CD4-positive, alpha-beta T cell treated with Interferon alpha-2 for 1 hour (primary cell): ENCODE measurements at regions not wholly inside any gene's neighbourhood (a gene's known extent, or its start where the extent isn't known, plus 50 kb on each side); places are given as distances from the start of the nearest gene placed in this dataset.

Source experiments
- DNase-seq, 2 donors: peaks; one replicate each; pipeline ENCODE4 v3.0.0-alpha.2; 2020 to 2022

DNA sequence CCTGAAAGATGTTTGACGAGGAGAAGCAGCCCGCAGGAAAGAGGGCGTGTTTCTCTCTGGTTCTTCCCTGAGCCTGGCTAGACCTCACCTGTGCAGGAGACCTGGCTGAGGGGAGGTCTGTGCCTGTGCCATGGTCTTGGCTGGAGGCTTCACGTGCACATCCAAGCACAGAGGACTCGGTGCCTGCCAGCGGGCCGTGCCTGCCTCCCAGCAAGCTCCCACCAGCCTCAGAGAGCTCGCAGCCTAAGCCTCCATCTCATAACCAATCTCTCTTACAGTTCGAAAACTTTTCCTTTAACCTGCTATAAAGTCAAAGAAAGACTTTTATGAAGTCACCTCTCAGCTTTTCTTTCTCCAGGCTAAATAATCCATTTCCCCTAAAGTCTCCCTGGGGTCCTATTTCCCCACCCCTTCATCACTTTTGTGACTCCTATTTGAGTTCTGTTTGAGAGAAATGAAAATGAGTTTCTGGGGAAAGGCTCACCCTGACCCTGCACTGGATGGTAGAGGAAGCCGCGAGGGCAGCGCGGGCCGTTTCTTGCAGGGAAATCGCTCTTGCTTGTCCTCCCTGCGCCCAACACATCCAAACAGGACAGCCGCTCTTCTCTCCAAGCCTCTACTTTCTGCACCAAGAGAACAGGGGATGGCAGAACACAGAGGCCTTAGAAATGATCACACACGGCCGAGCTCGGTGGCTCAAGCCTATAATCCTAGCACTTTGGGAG lies 521.0 kb downstream of the SOX11 start:
- DNase-seq = no peak

DNA sequence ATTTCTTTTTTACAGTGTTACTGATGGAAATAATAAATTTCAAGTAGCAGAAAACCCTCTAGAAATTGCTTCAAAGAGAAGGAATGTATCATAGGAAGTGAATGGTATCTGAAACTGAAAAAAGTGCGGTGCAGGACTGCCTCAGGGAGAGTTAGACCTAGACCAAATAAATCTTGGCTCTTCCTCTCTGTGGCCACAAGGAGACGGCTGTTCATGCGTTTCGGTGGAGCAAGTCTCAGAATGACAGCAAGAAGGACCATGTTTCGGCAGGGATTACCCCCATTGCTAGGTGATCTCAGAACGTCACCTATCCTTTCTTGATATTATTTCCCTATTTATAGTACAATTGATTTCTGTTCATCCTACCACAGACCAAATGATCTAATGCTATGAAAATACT lies 522.3 kb downstream of the SOX11 start:
- no peak for DNase-seq

DNA sequence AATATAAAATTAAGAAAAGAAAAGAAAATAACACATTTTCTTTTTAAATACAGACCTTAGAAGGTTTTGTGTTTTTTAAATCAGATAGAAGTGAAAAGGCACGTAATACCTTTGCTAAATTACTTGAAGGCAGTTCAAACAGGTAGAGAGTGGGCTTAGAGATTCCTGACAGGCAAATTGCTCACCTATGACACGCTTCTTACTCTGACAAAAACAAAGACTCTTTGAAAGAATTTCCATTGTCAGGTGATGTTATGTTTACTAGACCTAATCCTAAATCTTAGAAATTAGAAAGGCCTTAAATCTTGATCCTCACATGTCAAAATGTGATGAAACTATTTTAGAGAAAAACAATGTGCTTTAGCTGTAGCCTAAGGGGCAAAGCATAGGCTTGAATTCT lies 522.9 kb downstream of the SOX11 start:
- DNase-seq = no peak

DNA sequence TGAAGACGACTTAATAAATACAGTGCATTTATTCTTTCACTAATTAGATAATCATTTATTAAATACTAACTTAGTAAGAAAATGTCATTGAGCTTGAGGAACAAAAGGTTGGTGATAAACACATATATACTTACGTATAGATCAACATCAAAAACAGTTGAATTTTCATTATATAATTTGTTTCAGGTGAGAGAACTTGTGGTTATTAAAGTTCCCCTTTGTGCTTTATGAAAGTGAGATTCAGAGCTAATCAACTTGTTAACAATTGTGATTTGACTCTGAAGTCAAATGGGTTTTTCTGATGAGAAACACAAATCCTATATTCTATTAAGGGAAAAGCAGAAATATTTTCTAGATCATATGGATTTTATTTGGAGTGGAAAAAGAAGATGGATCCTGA lies 524.0 kb downstream of the SOX11 start:
- no peak for DNase-seq

DNA sequence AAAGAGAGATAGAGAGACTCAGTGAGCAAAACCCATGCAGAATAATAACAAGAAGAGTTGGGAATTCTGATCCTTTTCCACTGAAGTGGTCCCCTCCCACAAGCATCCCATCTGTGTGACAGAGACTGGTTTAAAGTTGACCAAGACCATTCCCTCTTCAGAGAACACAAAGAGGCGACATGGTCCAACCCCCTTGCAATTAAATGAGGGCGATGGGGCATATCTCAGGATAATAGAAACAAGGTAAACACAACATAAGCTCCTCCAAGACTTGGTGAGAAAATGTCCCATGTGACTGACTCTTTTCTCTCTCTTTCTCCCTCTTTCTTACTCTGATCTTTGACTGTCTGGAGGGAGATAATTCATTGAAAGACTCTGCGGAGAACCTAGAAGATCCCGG lies 526.7 kb downstream of the SOX11 start:
- no peak for DNase-seq

DNA sequence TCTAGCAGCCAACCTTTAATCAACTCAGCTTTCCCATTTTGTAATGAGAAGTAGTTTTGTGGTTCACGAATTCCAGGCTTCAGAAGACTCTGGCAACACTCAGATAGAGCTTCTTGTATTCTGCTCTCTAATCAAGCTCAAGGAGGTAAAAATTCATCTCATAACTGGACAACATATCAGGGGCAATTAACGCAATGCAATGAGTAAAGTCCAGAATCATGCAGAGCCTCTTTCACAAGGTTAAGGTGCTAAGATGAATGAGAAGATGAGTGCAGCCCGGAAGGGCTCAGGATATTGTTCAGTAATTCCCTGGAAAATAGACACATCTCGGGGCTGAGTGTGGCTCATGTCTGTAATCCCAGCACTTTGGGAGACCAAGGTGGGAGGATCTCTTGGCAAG lies 527.7 kb downstream of the SOX11 start:
- no peak for DNase-seq

DNA sequence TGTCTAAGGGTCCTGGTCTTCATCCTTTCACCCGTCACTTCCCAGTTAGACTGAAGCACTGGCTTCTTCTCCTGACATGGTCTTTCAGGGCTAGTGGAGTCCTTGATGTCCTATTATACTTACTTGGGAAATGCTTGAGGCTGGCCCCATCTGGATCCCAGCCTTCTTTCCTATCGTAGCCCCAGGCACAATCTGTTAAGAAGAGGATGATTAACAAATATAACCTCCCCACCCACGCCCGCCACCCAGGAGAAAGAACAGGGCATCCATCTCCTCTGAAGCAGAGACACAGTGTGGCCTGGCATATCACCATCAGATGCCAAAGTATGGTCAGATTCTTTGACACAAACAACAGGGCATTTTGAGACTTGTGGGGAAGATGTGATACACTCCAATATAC lies 530.1 kb downstream of the SOX11 start:
- no peak for DNase-seq

DNA sequence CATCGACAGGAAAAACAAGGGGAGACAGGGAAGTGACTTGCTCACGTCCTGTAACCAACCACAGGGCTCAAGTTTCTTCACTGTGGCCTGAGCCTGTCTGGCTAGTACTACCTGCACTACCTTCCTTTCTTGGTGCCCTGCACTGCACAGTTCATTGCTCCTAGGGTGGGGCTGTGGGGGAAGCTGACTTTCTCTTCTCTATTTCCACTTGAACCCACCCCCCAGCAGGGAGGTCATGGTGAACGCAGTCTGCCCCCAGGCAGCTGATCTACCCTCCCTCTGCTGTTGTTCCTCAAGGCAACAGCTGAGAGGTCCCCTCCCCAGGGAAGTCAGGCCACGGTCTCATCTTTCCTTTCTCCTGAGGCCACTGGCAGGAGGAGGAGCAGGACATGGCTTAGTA lies 532.1 kb downstream of the SOX11 start:
- DNase-seq = peak in 1 of 2 donors; percentile 9

DNA sequence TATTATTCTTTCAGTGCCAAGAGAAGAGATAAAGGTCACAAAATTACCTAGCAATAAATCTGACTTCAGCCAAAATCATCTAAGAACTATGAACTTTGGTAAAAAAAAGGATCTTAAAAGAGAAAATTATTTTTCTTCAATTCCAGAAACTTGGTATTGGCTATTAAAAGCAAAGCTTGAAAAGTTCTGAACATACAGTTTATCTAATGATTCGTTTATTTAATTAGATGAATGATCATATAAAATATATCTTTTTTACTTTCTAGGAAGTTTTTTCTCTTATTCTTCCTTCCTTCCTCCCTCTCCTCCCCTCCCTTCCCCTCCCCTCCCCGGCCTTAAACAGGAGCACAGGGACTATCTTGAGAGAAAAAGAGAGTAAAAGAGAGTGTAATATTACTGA lies 536.1 kb downstream of the SOX11 start:
- DNase-seq = no peak

DNA sequence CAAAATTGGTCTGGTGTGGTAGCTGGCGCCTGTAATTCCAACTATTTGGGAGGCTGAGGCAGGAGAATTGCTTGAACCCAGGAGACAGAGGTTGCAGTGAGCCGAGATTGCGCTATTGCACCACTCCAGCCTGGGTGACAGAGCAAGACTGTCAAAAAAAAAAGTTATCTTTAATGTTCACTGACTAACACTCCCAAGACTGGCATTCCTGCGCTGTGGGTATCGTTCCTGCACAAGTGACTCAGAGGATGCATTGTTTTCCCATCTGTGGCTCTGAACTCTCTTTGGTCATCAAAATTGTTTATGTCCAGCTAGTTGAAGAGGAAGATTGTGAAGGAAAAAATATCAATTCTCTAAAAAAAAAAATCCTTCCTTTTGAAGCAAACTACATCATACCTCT lies 539.0 kb downstream of the SOX11 start:
- no peak for DNase-seq

DNA sequence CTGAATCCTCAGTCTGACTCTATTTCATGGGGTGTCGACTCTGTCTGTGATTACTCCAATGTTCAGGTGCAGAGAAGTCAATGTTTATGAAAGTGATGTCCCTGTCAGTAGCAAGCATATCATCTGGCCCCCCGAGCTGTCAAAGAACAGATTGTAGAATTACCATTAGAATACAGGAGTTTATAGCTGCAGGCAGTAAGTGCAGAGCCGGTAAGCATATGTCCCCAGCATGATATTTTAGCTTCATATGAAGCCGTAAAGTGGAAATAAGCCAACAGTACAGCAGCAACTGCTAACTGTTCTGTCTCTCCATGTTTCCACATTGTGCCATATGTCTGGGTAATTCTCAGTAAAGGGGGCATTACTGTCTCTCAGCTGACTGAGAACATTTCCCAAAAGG lies 541.8 kb downstream of the SOX11 start:
- no peak for DNase-seq

DNA sequence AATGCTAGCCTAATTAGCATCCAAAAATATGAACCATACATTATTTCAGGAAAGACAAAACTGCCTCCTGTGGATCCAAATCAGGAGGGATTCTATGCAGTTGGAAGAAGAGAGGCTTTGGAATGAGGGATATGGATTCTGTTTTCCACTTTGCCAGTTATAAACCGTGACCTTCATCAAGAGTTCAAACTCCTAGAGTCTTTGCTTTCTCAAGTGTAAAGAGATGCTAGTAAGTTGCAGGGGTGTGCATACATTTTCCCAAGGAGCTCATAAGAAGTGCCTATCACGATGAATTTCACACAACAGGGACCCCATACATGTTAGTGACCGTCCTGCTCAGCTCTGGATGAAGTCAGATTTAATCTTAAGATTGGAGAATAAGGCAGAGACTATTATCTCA lies 542.5 kb downstream of the SOX11 start:
- no peak for DNase-seq

DNA sequence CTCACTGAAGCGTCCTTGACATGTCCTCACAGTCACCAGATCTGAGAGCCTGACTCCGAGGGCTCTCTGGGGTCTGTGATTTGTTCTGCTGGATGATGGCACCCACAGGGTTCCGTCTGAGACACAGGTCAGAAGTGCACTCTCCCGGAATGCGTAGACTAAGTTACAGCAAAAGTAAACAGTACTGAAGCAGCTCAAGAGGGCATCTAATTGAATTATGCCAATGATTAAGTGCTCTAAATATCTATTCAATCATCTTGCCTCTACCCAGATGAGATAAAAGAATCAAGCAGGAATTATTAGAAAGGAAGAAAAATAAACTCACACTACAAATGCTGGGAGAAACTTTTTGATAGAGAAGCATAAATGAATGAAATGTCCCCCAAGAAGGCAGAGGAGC lies 544.1 kb downstream of the SOX11 start:
- DNase-seq = no peak

DNA sequence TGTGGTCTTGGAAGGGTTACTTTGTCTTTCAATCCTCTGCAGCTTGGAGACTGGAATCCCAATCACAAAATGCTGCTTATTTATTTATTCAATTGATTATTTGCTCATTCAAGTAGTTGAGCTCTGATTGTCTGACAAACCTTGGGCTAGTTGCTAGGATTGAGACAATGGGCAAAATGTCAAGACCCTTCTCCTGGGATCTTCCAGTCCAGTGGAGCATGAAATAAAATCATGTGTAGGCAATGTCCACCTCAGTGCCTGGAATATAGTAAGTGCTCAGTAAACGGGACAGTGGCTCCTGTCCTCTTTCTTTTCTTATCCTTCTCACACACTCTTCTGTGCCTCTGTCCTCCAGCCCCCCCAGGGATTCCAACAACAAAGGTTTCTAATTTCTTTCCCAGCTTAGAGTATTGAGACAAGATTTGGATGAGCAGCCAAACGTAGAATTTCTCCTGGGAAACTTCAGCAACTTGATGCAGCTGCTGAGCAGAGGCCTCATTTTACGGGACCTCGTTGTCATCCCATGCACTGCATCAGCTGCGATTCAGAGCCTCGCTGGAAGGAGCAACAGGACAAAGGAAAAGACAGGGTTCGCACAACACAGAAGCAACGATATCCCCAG lies 545.0 kb downstream of the SOX11 start:
- DNase-seq = no peak

DNA sequence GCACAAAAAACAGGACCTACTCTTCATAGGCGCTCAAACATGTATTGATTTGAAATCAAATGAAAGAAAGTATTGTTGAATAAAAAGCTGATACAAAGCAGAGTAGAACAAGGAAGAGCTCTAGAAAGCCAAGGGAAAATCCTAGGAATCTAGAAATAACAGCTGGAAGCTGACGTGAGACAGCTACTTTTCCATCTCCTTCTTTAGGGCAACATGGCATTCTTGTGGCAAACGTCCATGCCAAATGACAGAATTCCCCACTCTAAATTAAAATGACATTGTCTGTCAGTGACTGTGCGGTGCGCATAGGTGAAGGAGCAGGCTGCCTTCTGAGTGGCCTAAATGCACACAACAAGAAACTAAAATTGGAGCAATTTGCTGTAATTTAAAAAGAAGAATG lies 557.4 kb downstream of the SOX11 start:
- no peak for DNase-seq

DNA sequence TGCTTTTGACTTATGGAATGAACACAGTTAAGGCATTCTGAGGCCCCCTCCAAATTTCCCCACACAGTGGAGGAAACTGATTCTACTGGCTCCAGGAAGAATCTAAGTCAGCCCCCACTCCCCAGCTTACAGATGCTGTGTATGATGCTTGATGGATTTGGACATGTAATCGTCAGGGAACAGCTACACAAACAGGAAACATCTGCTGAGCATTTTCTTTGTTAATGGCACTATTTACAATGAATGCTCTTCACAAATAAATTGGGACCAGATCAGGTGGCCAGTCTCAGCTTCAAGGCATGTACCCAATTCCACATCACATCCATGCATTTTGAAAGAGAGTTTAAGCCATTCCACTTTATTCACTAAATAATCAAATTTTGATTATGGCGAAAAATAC lies 562.3 kb downstream of the SOX11 start:
- no peak for DNase-seq

DNA sequence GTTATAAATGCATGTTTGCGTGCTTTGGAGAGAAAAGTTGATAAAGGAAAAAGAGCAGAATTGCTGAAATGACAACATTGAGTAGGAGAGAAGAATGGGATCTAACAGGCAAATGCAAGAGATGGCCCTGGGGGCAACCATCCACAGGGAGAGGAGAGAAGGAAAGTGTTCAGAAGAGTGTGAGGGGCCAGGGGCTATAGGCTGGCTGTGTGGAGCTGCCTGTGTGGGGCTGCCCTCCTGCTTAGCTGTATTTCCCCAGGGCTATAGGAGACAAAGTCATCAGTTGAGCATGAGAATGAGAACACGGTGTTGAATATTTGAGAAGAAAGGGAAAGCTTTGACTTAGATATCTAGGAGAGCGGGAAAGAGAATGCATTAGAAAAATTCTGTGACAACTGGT lies 572.0 kb downstream of the SOX11 start:
- DNase-seq = no peak

DNA sequence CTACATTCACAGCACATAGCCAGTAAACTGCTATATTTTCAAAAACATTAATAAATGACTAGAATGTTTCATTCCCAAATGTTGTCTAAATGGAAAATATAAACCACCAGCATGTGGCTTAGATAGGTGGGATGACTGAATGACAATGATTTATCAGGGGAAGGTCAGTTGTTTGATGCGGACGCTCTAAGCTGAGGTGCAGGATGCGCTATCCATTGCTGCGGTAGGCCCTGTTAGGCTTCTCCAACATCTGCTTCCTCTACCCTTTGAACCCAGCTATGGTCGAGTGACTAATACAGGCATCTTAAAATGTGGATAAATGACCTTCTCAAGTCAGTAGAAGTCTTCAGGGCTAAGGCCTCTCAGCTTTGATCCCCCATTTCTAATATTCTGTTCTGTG lies 584.2 kb downstream of the CMPK2 start:
- DNase-seq = no peak

DNA sequence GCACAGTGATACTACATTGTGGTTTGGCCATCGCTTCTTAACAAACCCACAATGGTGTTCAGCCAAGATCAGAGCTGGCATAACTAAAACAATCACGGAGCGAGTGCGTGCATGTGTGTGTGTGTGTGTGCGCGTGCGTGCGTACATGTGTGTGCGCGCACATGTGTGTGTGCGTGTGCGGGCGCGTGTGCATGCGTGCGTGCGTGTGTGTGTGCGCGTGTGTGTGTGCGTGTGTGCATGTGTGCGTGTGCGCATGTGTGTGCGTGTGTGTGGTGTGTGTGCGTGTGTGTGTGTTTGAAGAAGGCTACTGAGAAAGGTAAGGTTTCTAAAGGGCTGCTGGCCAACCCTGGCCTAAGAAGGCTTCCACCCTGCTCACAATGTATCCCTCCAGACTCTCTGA lies 582.4 kb downstream of the CMPK2 start:
- DNase-seq = no peak

DNA sequence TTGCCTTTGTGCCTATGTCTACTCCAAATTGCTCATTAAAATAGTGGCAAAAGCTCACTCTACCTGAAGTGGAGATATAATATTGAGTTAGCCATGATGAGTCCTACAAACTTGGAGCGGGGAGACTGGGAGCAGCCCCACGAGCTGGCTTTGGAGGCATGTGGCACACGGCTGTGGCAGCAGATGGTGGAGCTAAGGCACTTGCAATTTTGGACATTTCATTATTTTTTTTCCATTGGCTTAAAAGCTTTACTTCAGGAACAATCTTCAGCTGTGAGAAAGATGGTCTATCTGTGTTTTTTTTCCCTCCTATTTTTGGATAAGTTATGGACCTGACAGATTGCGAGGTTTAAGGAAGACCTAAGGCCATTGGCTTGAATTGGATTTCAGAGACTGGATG lies 578.3 kb downstream of the CMPK2 start:
- no peak for DNase-seq

DNA sequence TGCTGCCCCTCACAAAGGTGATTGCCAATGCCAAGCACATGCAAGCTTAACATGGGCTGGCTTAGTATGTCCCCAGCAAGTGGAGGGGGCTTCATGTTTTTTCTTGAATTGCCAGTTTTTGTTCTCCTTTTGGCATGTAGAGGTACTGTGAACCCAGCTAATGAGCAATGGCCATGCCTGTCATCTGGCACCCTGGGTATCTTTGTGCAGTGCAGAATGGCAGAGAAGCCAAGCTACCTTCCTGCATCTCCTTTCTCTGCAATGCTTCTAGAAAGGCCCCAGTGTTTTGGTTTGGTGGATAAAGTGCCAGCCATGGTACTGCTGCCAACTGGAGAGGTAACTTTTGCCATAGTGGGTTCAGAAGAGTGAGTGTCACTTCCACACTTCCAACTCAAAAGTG lies 576.9 kb downstream of the CMPK2 start:
- DNase-seq = no peak

DNA sequence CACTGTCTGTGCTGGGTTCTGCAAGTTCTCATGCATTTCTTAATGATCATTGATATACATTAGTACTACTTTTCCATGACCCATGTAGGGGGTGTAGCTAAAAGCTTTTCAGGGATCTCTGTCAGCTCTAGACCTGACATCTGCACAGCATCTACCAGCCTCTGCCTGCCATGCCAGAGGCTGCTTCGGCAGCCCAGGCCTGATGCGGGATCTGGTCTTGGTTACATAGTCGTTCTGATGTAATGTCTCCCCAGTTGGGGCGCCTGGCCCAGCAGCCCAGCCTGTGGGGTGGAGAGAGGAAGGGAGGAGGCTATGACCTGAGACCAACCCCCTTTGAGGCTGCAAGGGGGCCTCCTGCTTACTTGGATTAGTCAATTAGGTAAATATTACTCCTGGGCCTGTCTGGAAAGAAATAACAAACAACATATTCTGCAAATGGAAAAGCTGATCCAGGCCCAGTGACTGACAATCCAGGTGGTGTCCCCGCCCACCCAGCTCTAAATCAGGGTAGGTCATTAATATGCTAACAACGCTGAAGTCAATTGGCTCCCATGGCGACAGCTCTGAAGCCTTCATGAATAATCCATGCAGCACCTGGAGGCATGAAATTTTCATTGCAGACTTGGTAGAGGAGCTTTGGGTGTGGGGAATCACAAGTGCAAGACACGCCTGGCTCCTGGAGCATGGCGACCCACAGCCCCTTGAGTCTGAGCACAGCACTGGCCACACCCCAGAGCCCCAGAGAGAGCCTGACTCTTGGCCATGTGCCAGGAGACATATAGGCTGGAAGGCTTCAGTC lies 575.3 kb downstream of the CMPK2 start:
- no peak for DNase-seq

DNA sequence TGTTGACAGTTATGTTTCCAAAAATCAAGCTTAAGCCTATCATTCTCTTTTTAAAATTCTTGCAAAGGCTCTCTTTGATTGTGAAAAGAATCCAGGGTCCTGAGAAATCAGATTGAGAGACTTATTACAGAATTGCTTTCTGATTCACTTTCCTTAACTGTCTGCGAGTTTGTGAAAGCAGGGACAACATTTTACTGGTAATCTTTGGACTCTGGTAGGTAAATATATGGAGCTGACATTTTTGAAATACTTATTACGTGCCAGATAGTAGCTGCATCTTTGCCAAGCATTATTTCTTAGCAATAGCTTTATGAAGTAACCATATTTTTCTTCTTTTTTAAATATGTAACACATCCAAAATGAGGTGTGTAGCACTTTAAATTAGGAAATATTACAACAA lies 570.9 kb downstream of the CMPK2 start:
- no peak for DNase-seq

DNA sequence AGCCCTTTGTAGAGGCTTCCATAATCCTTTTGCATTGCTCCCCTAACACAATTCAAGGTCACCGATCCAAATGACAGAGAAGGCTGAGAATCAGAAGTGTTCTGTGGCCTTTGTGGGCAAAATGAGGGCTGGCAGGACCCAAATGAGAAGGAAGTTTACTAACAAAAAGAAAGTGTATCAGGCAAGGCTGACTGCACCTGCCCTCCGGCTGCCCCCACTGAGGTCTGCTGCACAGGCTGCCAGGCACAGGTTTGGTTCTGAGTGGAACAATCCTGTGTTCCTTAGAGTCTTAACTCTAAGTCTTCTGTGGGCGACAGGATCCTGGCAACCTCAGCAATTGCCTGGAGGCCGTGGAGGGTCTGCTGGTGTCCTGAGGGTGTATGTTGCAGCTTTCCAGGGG lies 568.5 kb downstream of the CMPK2 start:
- DNase-seq = no peak
